Parathyroid adenoma (tissue), 2 donors: ENCODE measurements at regions not wholly inside any gene's neighbourhood (a gene's known extent, or its start where the extent isn't known, plus 50 kb on each side); places are given as distances from the start of the nearest gene placed in this dataset.

ENCODE experiments used
- H2AFZ ChIP-seq: fragments of 300-600 bp; sonication (generic); one replicate; pipeline ENCODE4 v1.7.0; 2017; ENCODE audit warnings: antibody characterized with exemption, mild to moderate bottlenecking
- H3K27ac ChIP-seq: fragments of 300-600 bp; sonication (generic); one replicate; pipeline ENCODE4 v1.7.0; 2017
- H3K27me3 ChIP-seq: fragments of 300-600 bp; sonication (generic); one replicate; pipeline ENCODE4 v1.7.0; 2017; ENCODE audit warnings: low read length; ENCODE audit not compliant: control insufficient read depth, insufficient read depth
- H3K36me3 ChIP-seq: fragments of 300-600 bp; sonication (generic); one replicate; pipeline ENCODE4 v1.7.0; 2017; ENCODE audit warnings: low read length; ENCODE audit not compliant: control insufficient read depth, insufficient read depth
- H3K4me1 ChIP-seq: fragments of 300-600 bp; sonication (generic); one replicate; pipeline ENCODE4 v1.7.0; 2017; ENCODE audit warnings: control low read depth
- H3K4me2 ChIP-seq: fragments of 300-600 bp; sonication (generic); one replicate; pipeline ENCODE4 v1.7.0; 2017; ENCODE audit warnings: low read length
- H3K4me3 ChIP-seq: fragments of 300-600 bp; sonication (generic); one replicate; pipeline ENCODE4 v1.7.0; 2017; ENCODE audit warnings: low read depth, low read length
- H3K79me2 ChIP-seq: fragments of 300-600 bp; sonication (generic); one replicate; pipeline ENCODE4 v1.7.0; 2017; ENCODE audit warnings: control low read depth
- H3K9ac ChIP-seq: fragments of 300-600 bp; sonication (generic); one replicate; pipeline ENCODE4 v1.7.0; 2017; ENCODE audit warnings: mild to moderate bottlenecking
- H3K9me3 ChIP-seq: fragments of 300-600 bp; sonication (generic); one replicate; pipeline ENCODE4 v1.7.0; 2017; ENCODE audit warnings: low read length; ENCODE audit not compliant: control insufficient read depth
- TF ChIP-seq, protein P1 (sequence below): fragments of 300-600 bp; sonication (generic); IDR thresholded peaks from one replicate; pipeline ENCODE4 v1.7.0; 2017; ENCODE audit warnings: antibody characterized with exemption, mild to moderate bottlenecking
- donor health status: primary hyperparathyroidism.

DNA sequence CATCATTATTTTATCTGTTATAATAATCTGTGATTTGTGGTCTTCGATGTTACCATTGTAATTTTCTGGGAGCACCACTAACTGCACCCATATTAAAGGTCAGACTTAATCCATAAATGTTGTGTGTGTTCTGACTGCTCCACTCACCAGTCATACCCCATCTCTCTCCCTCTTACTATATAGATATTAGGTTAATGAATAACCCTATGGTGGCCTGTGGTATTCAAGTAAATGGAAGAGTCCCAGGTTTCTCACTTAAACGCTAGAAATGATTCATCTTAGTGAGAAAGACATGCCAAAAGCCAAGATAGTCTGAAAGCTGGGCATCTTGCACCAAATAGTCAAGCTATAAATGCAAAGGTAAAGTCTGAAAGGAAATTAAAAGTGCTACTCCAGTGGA, 1358.5 kb downstream of the ROBO2 start:
- Histone ChIP-seq H3K4me1 (no peaks in the 10 kb centered on the region), H3K9ac (no peak overlapping the region), H3K9me3 (no peaks in the 10 kb centered on the region), H3K36me3 (no peaks in the 10 kb centered on the region), H3K27me3 (no peaks in the 10 kb centered on the region), H3K27ac (no peak overlapping the region), H3K4me2 (no peak overlapping the region), H3K79me2 (no peaks in the 10 kb centered on the region), H2AFZ (no peak overlapping the region), H3K4me3 (no peak overlapping the region)
- TF ChIP-seq, protein P1, sequence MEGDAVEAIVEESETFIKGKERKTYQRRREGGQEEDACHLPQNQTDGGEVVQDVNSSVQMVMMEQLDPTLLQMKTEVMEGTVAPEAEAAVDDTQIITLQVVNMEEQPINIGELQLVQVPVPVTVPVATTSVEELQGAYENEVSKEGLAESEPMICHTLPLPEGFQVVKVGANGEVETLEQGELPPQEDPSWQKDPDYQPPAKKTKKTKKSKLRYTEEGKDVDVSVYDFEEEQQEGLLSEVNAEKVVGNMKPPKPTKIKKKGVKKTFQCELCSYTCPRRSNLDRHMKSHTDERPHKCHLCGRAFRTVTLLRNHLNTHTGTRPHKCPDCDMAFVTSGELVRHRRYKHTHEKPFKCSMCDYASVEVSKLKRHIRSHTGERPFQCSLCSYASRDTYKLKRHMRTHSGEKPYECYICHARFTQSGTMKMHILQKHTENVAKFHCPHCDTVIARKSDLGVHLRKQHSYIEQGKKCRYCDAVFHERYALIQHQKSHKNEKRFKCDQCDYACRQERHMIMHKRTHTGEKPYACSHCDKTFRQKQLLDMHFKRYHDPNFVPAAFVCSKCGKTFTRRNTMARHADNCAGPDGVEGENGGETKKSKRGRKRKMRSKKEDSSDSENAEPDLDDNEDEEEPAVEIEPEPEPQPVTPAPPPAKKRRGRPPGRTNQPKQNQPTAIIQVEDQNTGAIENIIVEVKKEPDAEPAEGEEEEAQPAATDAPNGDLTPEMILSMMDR = no peak

DNA sequence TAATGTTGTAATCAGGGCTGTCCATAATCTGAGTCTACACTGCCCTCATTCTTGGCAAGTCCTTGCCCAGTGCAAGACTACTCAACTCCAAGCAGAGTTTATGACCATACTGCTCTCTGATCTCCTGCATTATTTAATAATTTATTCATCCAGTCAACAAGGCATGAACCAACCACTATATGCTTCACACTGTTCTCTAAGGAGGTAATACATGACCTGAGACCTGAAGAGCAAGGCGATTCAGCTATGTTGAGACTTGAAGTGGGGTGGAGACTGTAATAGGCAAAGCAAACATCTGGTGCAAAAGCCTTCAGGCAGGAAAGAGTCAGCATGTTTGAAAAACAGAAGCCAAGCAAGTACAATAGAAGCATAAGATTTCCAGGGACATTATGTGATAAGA, 1362.8 kb downstream of the ROBO2 start:
- Histone ChIP-seq H3K27ac (no peak overlapping the region), H3K4me2 (no peak overlapping the region), H3K4me1 (no peaks in the 10 kb centered on the region), H2AFZ (no peak overlapping the region), H3K4me3 (no peak overlapping the region), H3K27me3 (no peaks in the 10 kb centered on the region), H3K36me3 (no peaks in the 10 kb centered on the region), H3K79me2 (no peaks in the 10 kb centered on the region), H3K9me3 (no peaks in the 10 kb centered on the region), H3K9ac (no peak overlapping the region)
- TF ChIP-seq, protein P1 = no peak

DNA sequence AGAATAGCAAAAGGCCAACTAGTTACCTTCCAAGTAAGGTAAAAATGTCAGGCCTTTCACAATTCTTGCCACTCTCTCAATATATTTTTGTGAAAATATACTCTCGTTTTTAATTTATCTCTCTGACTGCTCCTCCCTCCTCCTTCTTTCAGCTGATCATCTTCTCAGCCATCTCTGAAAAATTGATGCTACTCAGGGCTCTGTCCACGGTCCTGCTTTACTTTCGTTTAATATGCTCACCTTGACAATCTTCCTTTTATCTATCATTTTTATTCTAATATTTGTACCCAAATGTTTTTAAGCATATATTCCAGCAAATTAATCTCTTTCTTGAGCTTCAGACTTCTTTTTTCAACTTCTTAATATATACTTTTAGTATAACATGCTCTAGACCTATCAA, 1362.1 kb downstream of the ROBO1 start:
- H3K9me3 ChIP-seq = no peaks in the 10 kb centered on the region
- H2AFZ ChIP-seq = no peak overlapping the region
- H3K4me2 ChIP-seq = no peak overlapping the region
- H3K4me3 ChIP-seq = no peak overlapping the region
- no peak overlapping the region for H3K9ac ChIP-seq
- H3K27me3 ChIP-seq = no peaks in the 10 kb centered on the region
- H3K36me3 ChIP-seq = no peaks in the 10 kb centered on the region
- no peaks in the 10 kb centered on the region for H3K79me2 ChIP-seq
- no peaks in the 10 kb centered on the region for H3K4me1 ChIP-seq
- TF ChIP-seq, protein P1 = no peak
- no peak overlapping the region for H3K27ac ChIP-seq

DNA sequence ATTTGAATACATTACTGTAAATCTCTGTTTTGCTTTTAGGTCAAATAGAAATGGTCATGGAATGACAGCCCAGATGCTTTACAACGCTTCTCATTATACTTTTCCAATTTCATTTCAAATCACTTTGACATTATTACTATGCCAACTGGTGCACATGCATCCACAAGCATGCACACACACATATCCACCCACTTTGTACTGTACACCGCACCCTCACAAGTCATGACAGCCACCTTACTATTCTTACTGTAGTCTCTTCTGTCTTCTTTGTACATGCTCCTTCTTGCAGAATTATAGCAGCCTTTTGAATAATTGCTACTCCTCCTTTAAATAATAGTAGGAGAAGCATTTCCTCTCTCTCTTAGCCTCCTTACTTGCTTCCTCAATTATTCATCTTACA, 1361.4 kb downstream of the ROBO1 start:
- H3K4me2 ChIP-seq = no peak overlapping the region
- no peak overlapping the region for H3K9ac ChIP-seq
- H3K4me3 ChIP-seq = no peak overlapping the region
- H3K27me3 ChIP-seq = no peaks in the 10 kb centered on the region
- H3K27ac ChIP-seq = no peak overlapping the region
- TF ChIP-seq, protein P1 = no peak
- H3K4me1 ChIP-seq = no peaks in the 10 kb centered on the region
- H3K79me2 ChIP-seq = no peaks in the 10 kb centered on the region
- H3K36me3 ChIP-seq = no peaks in the 10 kb centered on the region
- no peak overlapping the region for H2AFZ ChIP-seq
- H3K9me3 ChIP-seq = no peaks in the 10 kb centered on the region

DNA sequence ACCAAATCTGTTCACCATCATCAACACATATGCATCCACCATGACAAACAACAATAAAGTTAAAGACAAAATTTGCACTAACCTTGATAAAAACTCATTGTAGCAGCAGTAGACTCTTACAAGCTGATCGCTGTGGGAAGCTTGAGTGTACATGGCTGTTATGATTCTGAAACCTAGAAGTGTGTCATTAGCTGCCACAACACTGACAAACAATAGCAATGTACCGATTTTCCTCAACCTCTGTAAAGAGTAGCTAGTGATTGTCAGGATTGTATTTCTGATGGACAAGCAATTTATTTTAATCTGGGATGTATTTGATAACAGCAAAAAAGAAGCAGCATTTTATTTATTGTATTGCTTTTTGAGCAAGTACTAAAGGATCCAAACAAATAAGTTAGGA, 1357.7 kb downstream of the ROBO1 start:
- Histone ChIP-seq H3K4me2 (no peak overlapping the region), H3K79me2 (no peaks in the 10 kb centered on the region), H3K9me3 (no peaks in the 10 kb centered on the region), H3K27me3 (no peaks in the 10 kb centered on the region), H3K9ac (no peak overlapping the region), H3K27ac (no peak overlapping the region), H3K4me1 (no peaks in the 10 kb centered on the region), H3K4me3 (no peak overlapping the region), H3K36me3 (no peaks in the 10 kb centered on the region), H2AFZ (no peak overlapping the region)
- TF ChIP-seq, protein P1 = no peak
